ENCODE measurements at regions not wholly inside any gene's neighbourhood (a gene's known extent, or its start where the extent isn't known, plus 50 kb on each side); places are given as distances from the start of the nearest gene placed in this dataset.

DNA sequence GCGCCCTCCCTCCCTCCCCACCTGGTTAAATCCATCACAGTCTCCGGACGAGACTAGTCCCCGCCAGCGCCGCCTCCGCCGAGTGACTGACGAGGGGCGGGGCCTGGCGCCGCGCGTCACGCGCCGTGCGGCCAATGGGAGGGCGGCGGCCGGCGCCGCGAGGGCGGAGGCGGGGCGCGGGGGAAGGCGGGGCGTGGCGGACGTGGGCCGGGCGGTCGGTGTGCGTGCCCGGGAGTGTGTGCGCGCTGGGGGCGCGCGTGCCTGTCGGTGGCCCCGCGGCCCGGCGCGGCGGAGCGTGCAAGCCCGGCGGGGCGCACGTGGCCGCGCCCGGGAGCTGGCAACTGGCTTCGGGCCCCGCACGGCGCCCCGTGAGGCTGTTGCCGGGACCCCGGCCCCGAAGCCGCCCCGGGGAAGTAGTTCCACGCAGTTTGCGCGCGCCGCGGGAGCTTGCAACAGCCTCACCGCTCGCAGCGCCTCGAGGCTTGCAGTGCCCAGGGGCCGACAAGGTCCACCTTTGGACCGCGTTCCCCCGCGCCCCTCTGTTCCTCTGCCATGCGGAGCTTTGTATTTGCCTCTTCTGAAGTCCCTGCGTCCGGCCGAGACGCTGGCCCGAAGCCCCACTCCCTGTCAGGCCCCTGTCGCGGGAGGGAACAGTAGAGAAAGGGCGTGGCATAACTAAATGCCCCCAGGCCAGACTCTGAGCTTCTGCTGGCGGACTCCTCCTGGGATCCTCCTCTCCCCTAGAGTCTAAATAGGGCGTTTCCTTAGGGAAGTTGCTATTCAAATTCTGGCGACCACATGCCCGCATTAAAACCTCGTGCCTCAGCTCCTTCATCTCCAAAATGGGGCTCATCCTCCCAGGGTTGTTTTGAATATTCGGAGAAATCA lies 400.9 kb downstream of the SHQ1 start:
- TF ChIP-seq, protein P1, sequence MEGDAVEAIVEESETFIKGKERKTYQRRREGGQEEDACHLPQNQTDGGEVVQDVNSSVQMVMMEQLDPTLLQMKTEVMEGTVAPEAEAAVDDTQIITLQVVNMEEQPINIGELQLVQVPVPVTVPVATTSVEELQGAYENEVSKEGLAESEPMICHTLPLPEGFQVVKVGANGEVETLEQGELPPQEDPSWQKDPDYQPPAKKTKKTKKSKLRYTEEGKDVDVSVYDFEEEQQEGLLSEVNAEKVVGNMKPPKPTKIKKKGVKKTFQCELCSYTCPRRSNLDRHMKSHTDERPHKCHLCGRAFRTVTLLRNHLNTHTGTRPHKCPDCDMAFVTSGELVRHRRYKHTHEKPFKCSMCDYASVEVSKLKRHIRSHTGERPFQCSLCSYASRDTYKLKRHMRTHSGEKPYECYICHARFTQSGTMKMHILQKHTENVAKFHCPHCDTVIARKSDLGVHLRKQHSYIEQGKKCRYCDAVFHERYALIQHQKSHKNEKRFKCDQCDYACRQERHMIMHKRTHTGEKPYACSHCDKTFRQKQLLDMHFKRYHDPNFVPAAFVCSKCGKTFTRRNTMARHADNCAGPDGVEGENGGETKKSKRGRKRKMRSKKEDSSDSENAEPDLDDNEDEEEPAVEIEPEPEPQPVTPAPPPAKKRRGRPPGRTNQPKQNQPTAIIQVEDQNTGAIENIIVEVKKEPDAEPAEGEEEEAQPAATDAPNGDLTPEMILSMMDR (IDR thresholded peaks at IDR 0.05; ENCODE audit: control extremely low read depth in 1 of 3, insufficient read depth in 1 of 3, low read depth in 1 of 3, low read length in 3 of 3): no peak
- TF ChIP-seq JUN (IDR thresholded peaks at IDR 0.05; ENCODE audit: low read depth, low read length) (no peak), GABPA (IDR thresholded peaks at IDR 0.05; ENCODE audit: borderline replicate concordance, insufficient read depth, low read length) (no peak), KDM5A (IDR thresholded peaks at IDR 0.05; ENCODE audit: low read length) (no peak), SRF (IDR thresholded peaks at IDR 0.05; ENCODE audit: low read depth, low read length) (no peak), SAP30 (IDR thresholded peaks at IDR 0.05; ENCODE audit: insufficient read depth, insufficient replicate concordance, low read length) (no peak), EZH2 (IDR thresholded peaks at IDR 0.05; ENCODE audit: low read depth, low read length, severe bottlenecking) (no peak)
- TF ChIP-seq, protein P2, sequence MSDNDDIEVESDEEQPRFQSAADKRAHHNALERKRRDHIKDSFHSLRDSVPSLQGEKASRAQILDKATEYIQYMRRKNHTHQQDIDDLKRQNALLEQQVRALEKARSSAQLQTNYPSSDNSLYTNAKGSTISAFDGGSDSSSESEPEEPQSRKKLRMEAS (IDR thresholded peaks at IDR 0.05): peak; percentile 89

Measured in H1 (cell line).